ENCODE measurements at regions not wholly inside any gene's neighbourhood (a gene's known extent, or its start where the extent isn't known, plus 50 kb on each side); places are given as distances from the start of the nearest gene placed in this dataset.
"Not testable (repeated sequence)": the region's sequence is repeated elsewhere in the genome, so short reads cannot be mapped to it uniquely, and the experiment has no call there.

- not testable (repeated sequence) for DNase-seq (ENCODE audit: low read depth in 1 of 2, low spot score in 1 of 2)
Observed at GRCh38 chrX:1016926-1017325, 195.5 kb downstream of the CRLF2 start.

- DNase-seq (ENCODE audit: low read depth in 1 of 2, low spot score in 1 of 2): not testable (repeated sequence)
Observed at GRCh38 chrX:1016281-1016680, 196.2 kb downstream of the CRLF2 start.

GRCh38 chrX:1012678-1013300 lies 199.7 kb downstream of the CRLF2 start:
- DNase-seq (ENCODE audit: low read depth in 1 of 2, low spot score in 1 of 2): no peak

- DNase-seq (ENCODE audit: low read depth in 1 of 2, low spot score in 1 of 2): no peak
Observed at GRCh38 chrX:1011691-1012283, 200.7 kb downstream of the CRLF2 start.

- DNase-seq (ENCODE audit: low read depth in 1 of 2, low spot score in 1 of 2): no peak
Observed at GRCh38 chrX:1009771-1010170, 202.7 kb downstream of the CRLF2 start.

- no peak for DNase-seq (ENCODE audit: low read depth in 1 of 2, low spot score in 1 of 2)
Observed at GRCh38 chrX:1006156-1006730, 206.2 kb downstream of the CRLF2 start.

GRCh38 chrX:1002611-1003010 lies 209.8 kb downstream of the CRLF2 start:
- DNase-seq (ENCODE audit: low read depth in 1 of 2, low spot score in 1 of 2): no peak

GRCh38 chrX:997631-998137 lies 214.8 kb downstream of the CRLF2 start:
- no peak for DNase-seq (ENCODE audit: low read depth in 1 of 2, low spot score in 1 of 2)

GRCh38 chrX:994780-995179 lies 217.7 kb downstream of the CRLF2 start:
- DNase-seq (ENCODE audit: low read depth in 1 of 2, low spot score in 1 of 2): no peak

- DNase-seq (ENCODE audit: low read depth in 1 of 2, low spot score in 1 of 2): peak in 1 of 2 donors; percentile 6
Observed at GRCh38 chrX:989959-990510, 222.4 kb downstream of the CRLF2 start.

GRCh38 chrX:988530-988929 lies 223.9 kb downstream of the CRLF2 start:
- not testable (repeated sequence) for DNase-seq (ENCODE audit: low read depth in 1 of 2, low spot score in 1 of 2)

- no peak for DNase-seq (ENCODE audit: low read depth in 1 of 2, low spot score in 1 of 2)
Observed at GRCh38 chrX:981791-982626, 230.4 kb downstream of the CRLF2 start.

GRCh38 chrX:980587-981235 lies 231.7 kb downstream of the CRLF2 start:
- no peak for DNase-seq (ENCODE audit: low read depth in 1 of 2, low spot score in 1 of 2)

GRCh38 chrX:979127-979526 lies 233.3 kb downstream of the CRLF2 start:
- DNase-seq (ENCODE audit: low read depth in 1 of 2, low spot score in 1 of 2): not testable (repeated sequence)

GRCh38 chrX:973010-973632 lies 239.3 kb downstream of the CRLF2 start:
- no peak for DNase-seq (ENCODE audit: low read depth in 1 of 2, low spot score in 1 of 2)

GRCh38 chrX:968148-968965 lies 244.1 kb downstream of the CRLF2 start:
- no peak for DNase-seq (ENCODE audit: low read depth in 1 of 2, low spot score in 1 of 2)

GRCh38 chrX:966396-967070 lies 245.9 kb downstream of the CRLF2 start:
- DNase-seq (ENCODE audit: low read depth in 1 of 2, low spot score in 1 of 2): no peak

- no peak for DNase-seq (ENCODE audit: low read depth in 1 of 2, low spot score in 1 of 2)
Observed at GRCh38 chrX:964831-965416, 247.5 kb downstream of the CRLF2 start.

GRCh38 chrX:960821-961220 lies 251.6 kb downstream of the CRLF2 start:
- no peak for DNase-seq (ENCODE audit: low read depth in 1 of 2, low spot score in 1 of 2)

Data from activated CD4-positive, alpha-beta T cell treated with anti-CD3 and anti-CD28 coated beads, Interleukin-2, amount 50 U/mL, for 24 hours (primary cell).